K562 (cell line): ENCODE measurements at regions not wholly inside any gene's neighbourhood (a gene's known extent, or its start where the extent isn't known, plus 50 kb on each side); places are given as distances from the start of the nearest gene placed in this dataset.

Experiments used
- ATAC-seq: fragments of 200-7000 bp; cut with Tn5 transposase; 3 replicates; pipeline ENCODE4 v1.9.1; 2020; ENCODE audit warnings: moderate library complexity
- BruUV-seq: library from RNA; stranded (reverse); fragments of 400-500 nt; replicated peaks from 2 replicates; lab custom pipeline; 2021; lab: Mats Ljungman, UMichigan
- CTCF ChIA-PET: fragments of 300-600 bp; formaldehyde crosslinking; extraction: SDS; loops from one replicate; lab custom pipeline; 2021; ENCODE audit warnings: low intra/inter-chr PET ratio; lab: Yijun Ruan, JAX
- POLR2A ChIA-PET: fragments of 300-600, 350-650 bp; sonication (Branson Sonifier 250); formaldehyde crosslinking; extraction: SDS; loops from one replicate; lab custom pipeline; 2021; ENCODE audit warnings: antibody characterized with exemption, inconsistent platforms; lab: Yijun Ruan, JAX
- DNase-seq, 4 experiments: peaks; one replicate each; pipeline versions ENCODE4 v3.0.0 to v3.0.0-alpha.2; 2011 to 2018; ENCODE audit warnings: low spot score in 3 of 4, mixed read lengths in 3 of 4; ENCODE audit errors: extremely low read depth in 1 of 4
- FAIRE-seq: peaks from 2 replicates; lab custom pipeline; 2011; peaks lifted over from hg19 to GRCh38; lab: Jason Lieb, UNC
- H2AFZ ChIP-seq: 2 replicates; pipeline ENCODE4 v1.6.0; 2011; ENCODE audit warnings: low read depth, low read length, control low read depth, inconsistent platforms
- H3K27ac ChIP-seq: fragments of 200-600 bp; 3 replicates; pipeline ENCODE4 v1.8.0; 2011; ENCODE audit warnings: low read depth, mild to moderate bottlenecking, control low read depth, inconsistent platforms, low read length, moderate library complexity, mixed read lengths; ENCODE audit errors: extremely low read depth
- H3K27me3 ChIP-seq, 2 experiments: fragments of 300-600 bp in 1 of 2; 2 replicates in 1 of 2; 3 replicates in 1 of 2; pipeline versions ENCODE4 v1.6.0 to v1.8.0; 2011; ENCODE audit warnings: inconsistent platforms in 2 of 2, low read length in 2 of 2, mild to moderate bottlenecking in 1 of 2, mixed read lengths in 1 of 2, moderate library complexity in 1 of 2; ENCODE audit not compliant: control insufficient read depth in 2 of 2, insufficient read depth in 2 of 2
- H3K36me3 ChIP-seq: fragments of 300-600 bp; 3 replicates; pipeline ENCODE4 v1.8.0; 2011; ENCODE audit warnings: mild to moderate bottlenecking, low read length, inconsistent platforms; ENCODE audit not compliant: control insufficient read depth, insufficient read depth
- H3K4me1 ChIP-seq, 2 experiments: fragments of 200-600 bp in 1 of 2; replicated peaks in 1 of 2; 2 replicates in 1 of 2; 3 replicates in 1 of 2; pipeline versions ENCODE4 v1.5.1 to v1.8.0; 2011; ENCODE audit warnings: inconsistent platforms in 2 of 2, low read length in 2 of 2, mild to moderate bottlenecking in 1 of 2, mixed read lengths in 1 of 2, moderate library complexity in 1 of 2; ENCODE audit not compliant: control insufficient read depth in 2 of 2, insufficient read depth in 2 of 2
- H3K4me2 ChIP-seq: 2 replicates; pipeline ENCODE4 v1.6.1; 2011; ENCODE audit warnings: low read length, control low read depth, inconsistent platforms, mixed read lengths; ENCODE audit not compliant: insufficient read depth
- H3K4me3 ChIP-seq: fragments of 200-600 bp; sonication (generic), shearing (Covaris generic); 2 replicates; pipeline ENCODE4 v1.5.1; 2016; ENCODE audit warnings: control low read depth, inconsistent platforms
- H3K79me2 ChIP-seq: fragments of 200-600 bp; 3 replicates; pipeline ENCODE4 v1.8.0; 2011; ENCODE audit warnings: low read length, inconsistent platforms; ENCODE audit not compliant: control insufficient read depth, insufficient read depth
- H3K9ac ChIP-seq, 2 experiments: 2 replicates each; pipeline versions ENCODE4 v1.6.0 to v1.6.1; 2011; ENCODE audit warnings: low read depth in 2 of 2, low read length in 2 of 2, control low read depth in 1 of 2, inconsistent platforms in 1 of 2, mild to moderate bottlenecking in 1 of 2, mixed read lengths in 1 of 2; ENCODE audit not compliant: insufficient read depth in 1 of 2
- H3K9me1 ChIP-seq: one replicate; pipeline ENCODE4 v1.6.0; 2011; ENCODE audit warnings: inconsistent platforms, mild to moderate bottlenecking, low read length, moderate library complexity; ENCODE audit not compliant: control insufficient read depth, insufficient read depth
- H3K9me3 ChIP-seq: replicated peaks from 2 replicates; pipeline ENCODE4 v1.5.1; 2011; ENCODE audit warnings: low read depth, low read length, inconsistent platforms; ENCODE audit not compliant: control insufficient read depth, insufficient read depth
- H4K20me1 ChIP-seq: replicated peaks from 2 replicates; pipeline ENCODE4 v1.6.1; 2011; ENCODE audit warnings: low read length, inconsistent platforms, mixed read lengths; ENCODE audit not compliant: control insufficient read depth, insufficient read depth
- BRF1 ChIP-seq: IDR thresholded peaks from 3 replicates; pipeline ENCODE4 v1.6.1; 2011; ENCODE audit warnings: borderline replicate concordance, mild to moderate bottlenecking; ENCODE audit not compliant: insufficient read length; ENCODE audit errors: extremely low read depth
- E2F4 ChIP-seq: sonication (generic); formaldehyde crosslinking; IDR thresholded peaks from 2 replicates; pipeline ENCODE4 v1.8.0; 2022; ENCODE audit warnings: mild to moderate bottlenecking, low read depth, missing genetic modification reagents
- HMGXB4 ChIP-seq: sonication (generic); formaldehyde crosslinking; IDR thresholded peaks from 2 replicates; pipeline ENCODE4 v1.8.1; 2023; ENCODE audit warnings: mild to moderate bottlenecking, missing genetic modification reagents
- KLF10 ChIP-seq: fragments of 250-450 bp; sonication (Bioruptor Pico); IDR thresholded peaks from 2 replicates; pipeline ENCODE4 v1.6.1; 2021; ENCODE audit warnings: matching md5 sums
- LCOR ChIP-seq: sonication (generic); formaldehyde crosslinking; IDR thresholded peaks from 2 replicates; pipeline ENCODE4 v1.8.0; 2022; ENCODE audit warnings: mild to moderate bottlenecking, missing genetic modification reagents
- MEF2A ChIP-seq: IDR thresholded peaks from 2 replicates; pipeline ENCODE4 v1.6.1; 2011; ENCODE audit warnings: low read depth, mild to moderate bottlenecking, low read length, moderate library complexity; ENCODE audit not compliant: control insufficient read depth
- MXI1 ChIP-seq: IDR thresholded peaks from 2 replicates; pipeline ENCODE4 v1.6.1; 2011; ENCODE audit warnings: low read depth, mild to moderate bottlenecking, improper control_type of control experiment, low read length
- U2AF1 ChIP-seq: fragments of 200-400 bp; formaldehyde crosslinking; optimal IDR thresholded peaks from 2 replicates; pipeline ENCODE3; 2017; ENCODE audit warnings: mild to moderate bottlenecking, low read depth, low read length, moderate library complexity
- ZBTB1 ChIP-seq: sonication (generic); formaldehyde crosslinking; IDR thresholded peaks from 2 replicates; pipeline ENCODE4 v1.8.1; 2023; ENCODE audit warnings: missing genetic modification reagents, low read depth, mild to moderate bottlenecking, borderline replicate concordance
- ZNF121 ChIP-seq: sonication (generic); formaldehyde crosslinking; conservative IDR thresholded peaks from 2 replicates; pipeline ENCODE4 v1.8.0; 2022; ENCODE audit warnings: missing genetic modification reagents
- ZNF354B ChIP-seq: fragments of 250-450 bp; sonication (Bioruptor Pico); IDR thresholded peaks from 2 replicates; pipeline ENCODE4 v1.4.0; 2020
- ZNF830 ChIP-seq: fragments of 250-450 bp; sonication (Bioruptor Pico); IDR thresholded peaks from 2 replicates; pipeline ENCODE4 v1.5.0; 2021; ENCODE audit warnings: mild to moderate bottlenecking
- WGBS: fragments of 100-300 bp; shearing (Covaris generic); methylation state at CpG from one replicate; pipeline ENCODE4 v1.1.6; 2016; ENCODE audit warnings: low coverage, mixed read lengths; ENCODE audit not compliant: insufficient coverage; ENCODE audit errors: missing lambda C conversion rate; 5-methylcytosine and 5-hydroxymethylcytosine counted together
- in situ Hi-C: fragments of 300-500 bp; cut with MboI; formaldehyde crosslinking; loops from 4 replicates; pipeline ENCODE4 v1.15.0; 2018; ENCODE audit warnings: inconsistent platforms, mixed read lengths
- intact Hi-C: fragments of 100-400 bp; cut with micrococcal nuclease; formaldehyde crosslinking; loops from 2 replicates; pipeline ENCODE4 v1.14.2; 2022
- TF ChIP-seq, protein P1 (sequence below): fragments of 150-350 bp; conservative IDR thresholded peaks from 2 replicates; pipeline ENCODE4 v1.6.1; 2014; ENCODE audit warnings: low read length
- TF ChIP-seq, protein P2 (sequence below), 3 experiments: fragments of 200-800 bp in 1 of 3; fragments of 250-450 bp in 1 of 3; fragments of 450-650 bp in 1 of 3; sonication (Bioruptor Pico) in 1 of 3; sonication (Bioruptor generic) in 1 of 3; formaldehyde crosslinking in 1 of 3; IDR thresholded peaks; 2 replicates each; pipeline versions ENCODE4 v1.6.1 to v1.8.0; 2016 to 2022; ENCODE audit warnings: mild to moderate bottlenecking in 2 of 3, missing genetic modification characterization in 2 of 3, missing compliant biosample characterization in 1 of 3, moderate library complexity in 1 of 3

- DNase-seq, result no peak
- no peaks in the 10 kb centered on the region for H4K20me1 ChIP-seq
- ChIA-PET CTCF (no interaction called here), POLR2A (no interaction called here)
- in situ Hi-C loops, result loop anchor here (25.0 kb wide), 1 partner anchor 929 kb away; no protein-coding TSS in a partner anchor
- no peak overlapping the region for H3K4me2 ChIP-seq
- intact Hi-C loops, result no loop called here
- H3K4me3 ChIP-seq, result no peak overlapping the region
- no peaks in the 10 kb centered on the region for H3K4me1 ChIP-seq
- no TSS peak for BruUV-seq
- no peaks in the 10 kb centered on the region for H3K27me3 ChIP-seq
- H2AFZ ChIP-seq, result no peak overlapping the region
- 0% methylated on average over 2 of the region's 2 CpGs for whole genome bisulfite sequencing
- H3K9me1 ChIP-seq, result no peaks in the 10 kb centered on the region
- no peaks in the 10 kb centered on the region for H3K79me2 ChIP-seq
- FAIRE-seq, result no peak
- no peak overlapping the region for H3K9ac ChIP-seq
- no peaks in the 10 kb centered on the region for H3K9me3 ChIP-seq
- no peaks in the 10 kb centered on the region for H3K36me3 ChIP-seq
- H3K27ac ChIP-seq, result no peak overlapping the region
- ATAC-seq, result no peak
- TF ChIP-seq LCOR (CRISPR knock-in tag) (no peak), HMGXB4 (CRISPR knock-in tag) (no peak), U2AF1 (no peak), MEF2A (no peak), ZBTB1 (CRISPR knock-in tag) (no peak), MXI1 (no peak), ZNF121 (no peak), BRF1 (no peak), ZNF830 (CRISPR knock-in tag) (no peak), ZNF354B (CRISPR knock-in tag) (no peak), E2F4 (CRISPR knock-in tag) (no peak), KLF10 (no peak)
- TF ChIP-seq, protein P1, sequence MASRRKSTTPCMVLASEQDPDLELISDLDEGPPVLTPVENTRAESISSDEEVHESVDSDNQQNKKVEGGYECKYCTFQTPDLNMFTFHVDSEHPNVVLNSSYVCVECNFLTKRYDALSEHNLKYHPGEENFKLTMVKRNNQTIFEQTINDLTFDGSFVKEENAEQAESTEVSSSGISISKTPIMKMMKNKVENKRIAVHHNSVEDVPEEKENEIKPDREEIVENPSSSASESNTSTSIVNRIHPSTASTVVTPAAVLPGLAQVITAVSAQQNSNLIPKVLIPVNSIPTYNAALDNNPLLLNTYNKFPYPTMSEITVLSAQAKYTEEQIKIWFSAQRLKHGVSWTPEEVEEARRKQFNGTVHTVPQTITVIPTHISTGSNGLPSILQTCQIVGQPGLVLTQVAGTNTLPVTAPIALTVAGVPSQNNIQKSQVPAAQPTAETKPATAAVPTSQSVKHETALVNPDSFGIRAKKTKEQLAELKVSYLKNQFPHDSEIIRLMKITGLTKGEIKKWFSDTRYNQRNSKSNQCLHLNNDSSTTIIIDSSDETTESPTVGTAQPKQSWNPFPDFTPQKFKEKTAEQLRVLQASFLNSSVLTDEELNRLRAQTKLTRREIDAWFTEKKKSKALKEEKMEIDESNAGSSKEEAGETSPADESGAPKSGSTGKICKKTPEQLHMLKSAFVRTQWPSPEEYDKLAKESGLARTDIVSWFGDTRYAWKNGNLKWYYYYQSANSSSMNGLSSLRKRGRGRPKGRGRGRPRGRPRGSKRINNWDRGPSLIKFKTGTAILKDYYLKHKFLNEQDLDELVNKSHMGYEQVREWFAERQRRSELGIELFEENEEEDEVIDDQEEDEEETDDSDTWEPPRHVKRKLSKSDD, result no peak
- TF ChIP-seq, protein P2, sequence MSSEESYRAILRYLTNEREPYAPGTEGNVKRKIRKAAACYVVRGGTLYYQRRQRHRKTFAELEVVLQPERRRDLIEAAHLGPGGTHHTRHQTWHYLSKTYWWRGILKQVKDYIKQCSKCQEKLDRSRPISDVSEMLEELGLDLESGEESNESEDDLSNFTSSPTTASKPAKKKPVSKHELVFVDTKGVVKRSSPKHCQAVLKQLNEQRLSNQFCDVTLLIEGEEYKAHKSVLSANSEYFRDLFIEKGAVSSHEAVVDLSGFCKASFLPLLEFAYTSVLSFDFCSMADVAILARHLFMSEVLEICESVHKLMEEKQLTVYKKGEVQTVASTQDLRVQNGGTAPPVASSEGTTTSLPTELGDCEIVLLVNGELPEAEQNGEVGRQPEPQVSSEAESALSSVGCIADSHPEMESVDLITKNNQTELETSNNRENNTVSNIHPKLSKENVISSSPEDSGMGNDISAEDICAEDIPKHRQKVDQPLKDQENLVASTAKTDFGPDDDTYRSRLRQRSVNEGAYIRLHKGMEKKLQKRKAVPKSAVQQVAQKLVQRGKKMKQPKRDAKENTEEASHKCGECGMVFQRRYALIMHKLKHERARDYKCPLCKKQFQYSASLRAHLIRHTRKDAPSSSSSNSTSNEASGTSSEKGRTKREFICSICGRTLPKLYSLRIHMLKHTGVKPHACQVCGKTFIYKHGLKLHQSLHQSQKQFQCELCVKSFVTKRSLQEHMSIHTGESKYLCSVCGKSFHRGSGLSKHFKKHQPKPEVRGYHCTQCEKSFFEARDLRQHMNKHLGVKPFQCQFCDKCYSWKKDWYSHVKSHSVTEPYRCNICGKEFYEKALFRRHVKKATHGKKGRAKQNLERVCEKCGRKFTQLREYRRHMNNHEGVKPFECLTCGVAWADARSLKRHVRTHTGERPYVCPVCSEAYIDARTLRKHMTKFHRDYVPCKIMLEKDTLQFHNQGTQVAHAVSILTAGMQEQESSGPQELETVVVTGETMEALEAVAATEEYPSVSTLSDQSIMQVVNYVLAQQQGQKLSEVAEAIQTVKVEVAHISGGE (CRISPR knock-in tag; IDR thresholded peaks at IDR 0.05), result no peak
Observed at GRCh38 chr6:133157995-133158394, 83.2 kb upstream of the EYA4 start.
